Gastroesophageal sphincter (tissue), 4 donors: ENCODE measurements at regions not wholly inside any gene's neighbourhood (a gene's known extent, or its start where the extent isn't known, plus 50 kb on each side); places are given as distances from the start of the nearest gene placed in this dataset.
"Not testable (repeated sequence)": the region's sequence is repeated elsewhere in the genome, so short reads cannot be mapped to it uniquely, and the experiment has no call there.

ENCODE experiments used
- ATAC-seq: fragments of 150-250 bp; one replicate; pipeline ENCODE4 v1.9.1; 2016; ENCODE audit warnings: mild to moderate bottlenecking, moderate library complexity
- H3K27ac ChIP-seq, 4 donors: fragments of 200-600 bp; sonication (generic) in 3 of 4; 1 replicate in 3 of 4; 2 replicates in 1 of 4; pipeline ENCODE4 v1.5.1; 2016 to 2019
- H3K27me3 ChIP-seq: fragments of 200-600 bp; sonication (generic); one replicate; pipeline ENCODE4 v1.5.1; 2019
- H3K36me3 ChIP-seq, 2 donors: fragments of 200-600 bp; sonication (generic); one replicate each; pipeline ENCODE4 v1.5.1; 2019; ENCODE audit warnings: control low read depth in 1 of 2
- H3K4me1 ChIP-seq, 3 donors: fragments of 200-600 bp; sonication (generic); 1 replicate in 2 of 3; 2 replicates in 1 of 3; pipeline ENCODE4 v1.5.1; 2016 to 2019; ENCODE audit warnings: control low read depth in 2 of 3
- H3K4me3 ChIP-seq, 2 donors: fragments of 200-600 bp; sonication (generic); one replicate each; pipeline ENCODE4 v1.5.1; 2019; ENCODE audit warnings: mild to moderate bottlenecking in 1 of 2, moderate library complexity in 1 of 2
- H3K9me3 ChIP-seq, 3 donors: fragments of 200-600 bp; sonication (generic); one replicate each; pipeline ENCODE4 v1.5.1; 2017 to 2019; ENCODE audit warnings: control low read depth in 2 of 3
- EP300 ChIP-seq: sonication (generic); formaldehyde crosslinking; IDR thresholded peaks from one replicate; pipeline ENCODE4 v1.6.1; 2017; ENCODE audit warnings: antibody characterized with exemption, mild to moderate bottlenecking
- POLR2A ChIP-seq, 2 donors: fragments of 450-650 bp; IDR thresholded peaks; one replicate each; pipeline ENCODE4 v1.6.1; 2017; ENCODE audit warnings: antibody characterized with exemption in 2 of 2, mild to moderate bottlenecking in 2 of 2, moderate library complexity in 1 of 2
- POLR2AphosphoS5 ChIP-seq: sonication (generic); formaldehyde crosslinking; IDR thresholded peaks from one replicate; pipeline ENCODE4 v1.6.1; 2017; ENCODE audit warnings: antibody characterized with exemption
- WGBS, 2 donors: methylation state at CpG; one replicate each; pipeline ENCODE4 v1.1.5; 2018; ENCODE audit warnings: low coverage in 1 of 2; 5-methylcytosine and 5-hydroxymethylcytosine counted together
- TF ChIP-seq, protein P1 (sequence below), 4 experiments: fragments of 200-600 bp in 2 of 4; fragments of 450-650 bp in 2 of 4; sonication (generic) in 1 of 4; IDR thresholded peaks; one replicate each; pipeline ENCODE4 v1.5.1; 2017 to 2019; ENCODE audit warnings: antibody characterized with exemption in 4 of 4, mild to moderate bottlenecking in 2 of 4, moderate library complexity in 2 of 4

DNA sequence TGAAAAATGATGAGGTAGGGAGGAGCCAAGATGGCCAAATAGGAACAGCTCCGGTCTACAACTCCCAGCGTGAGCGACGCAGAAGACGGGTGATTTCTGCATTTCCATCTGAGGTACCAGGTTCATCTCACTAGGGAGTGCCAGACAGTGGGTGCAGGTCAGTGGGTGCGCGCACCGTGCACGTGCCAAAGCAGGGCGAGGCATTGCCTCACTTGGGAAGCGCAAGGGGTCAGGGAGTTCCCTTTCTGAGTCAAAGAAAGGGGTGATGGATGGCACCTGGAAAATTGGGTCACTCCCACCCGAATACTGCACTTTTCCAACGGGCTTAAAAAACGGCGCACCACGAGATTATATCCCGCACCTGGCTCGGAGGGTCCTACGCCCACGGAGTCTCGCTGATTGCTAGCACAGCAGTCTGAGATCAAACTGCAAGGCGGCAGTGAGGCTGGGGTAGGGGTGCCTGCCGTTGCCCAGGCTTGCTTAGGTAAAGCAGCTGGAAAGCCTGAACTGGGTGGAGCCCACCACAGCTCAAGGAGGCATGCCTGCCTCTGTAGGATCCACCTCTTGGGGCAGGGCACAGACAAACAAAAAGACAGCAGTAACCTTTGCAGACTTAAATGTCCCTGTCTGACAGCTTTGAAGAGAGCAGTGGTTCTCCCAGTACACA lies 230.5 kb downstream of the GOLGA6L6 start:
- H3K4me3 ChIP-seq, ATAC-seq, H3K27ac ChIP-seq, H3K36me3 ChIP-seq, H3K27me3 ChIP-seq, H3K9me3 ChIP-seq, H3K4me1 ChIP-seq: not testable (repeated sequence)
- WGBS, 2 donors, result 91 to 93% methylated on average over 4 to 10 of the region's 23 CpGs

DNA sequence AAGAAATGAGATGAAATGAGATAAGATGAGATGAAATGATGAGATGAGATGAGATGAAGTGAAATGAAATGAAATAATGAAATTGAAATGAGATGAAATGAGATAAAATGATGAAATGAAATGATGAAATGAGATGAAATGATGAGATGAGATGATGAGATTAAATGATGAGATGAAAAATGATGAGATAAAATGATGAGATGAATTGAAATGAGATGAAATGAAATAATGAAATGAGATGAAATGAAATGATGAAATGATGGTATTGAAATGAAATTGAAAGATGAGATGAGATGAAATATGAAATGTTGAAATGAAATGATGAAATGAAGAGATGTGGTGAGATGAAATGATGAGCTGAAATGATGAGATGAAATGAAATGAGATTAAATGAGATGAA lies 231.0 kb downstream of the GOLGA6L6 start:
- ATAC-seq, result no peak
- no peak overlapping the region for H3K4me3 ChIP-seq
- H3K4me1 ChIP-seq, result no peaks in the 10 kb centered on the region
- no peak overlapping the region for H3K27ac ChIP-seq
- no peaks in the 10 kb centered on the region for H3K27me3 ChIP-seq
- no peaks in the 10 kb centered on the region for H3K36me3 ChIP-seq
- TF ChIP-seq, protein P1, sequence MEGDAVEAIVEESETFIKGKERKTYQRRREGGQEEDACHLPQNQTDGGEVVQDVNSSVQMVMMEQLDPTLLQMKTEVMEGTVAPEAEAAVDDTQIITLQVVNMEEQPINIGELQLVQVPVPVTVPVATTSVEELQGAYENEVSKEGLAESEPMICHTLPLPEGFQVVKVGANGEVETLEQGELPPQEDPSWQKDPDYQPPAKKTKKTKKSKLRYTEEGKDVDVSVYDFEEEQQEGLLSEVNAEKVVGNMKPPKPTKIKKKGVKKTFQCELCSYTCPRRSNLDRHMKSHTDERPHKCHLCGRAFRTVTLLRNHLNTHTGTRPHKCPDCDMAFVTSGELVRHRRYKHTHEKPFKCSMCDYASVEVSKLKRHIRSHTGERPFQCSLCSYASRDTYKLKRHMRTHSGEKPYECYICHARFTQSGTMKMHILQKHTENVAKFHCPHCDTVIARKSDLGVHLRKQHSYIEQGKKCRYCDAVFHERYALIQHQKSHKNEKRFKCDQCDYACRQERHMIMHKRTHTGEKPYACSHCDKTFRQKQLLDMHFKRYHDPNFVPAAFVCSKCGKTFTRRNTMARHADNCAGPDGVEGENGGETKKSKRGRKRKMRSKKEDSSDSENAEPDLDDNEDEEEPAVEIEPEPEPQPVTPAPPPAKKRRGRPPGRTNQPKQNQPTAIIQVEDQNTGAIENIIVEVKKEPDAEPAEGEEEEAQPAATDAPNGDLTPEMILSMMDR (IDR thresholded peaks at IDR 0.05), result no peak
- TF ChIP-seq EP300 (no peak), POLR2A (IDR thresholded peaks at IDR 0.05) (no peak), POLR2AphosphoS5 (no peak)
- H3K9me3 ChIP-seq, result no peaks in the 10 kb centered on the region

DNA sequence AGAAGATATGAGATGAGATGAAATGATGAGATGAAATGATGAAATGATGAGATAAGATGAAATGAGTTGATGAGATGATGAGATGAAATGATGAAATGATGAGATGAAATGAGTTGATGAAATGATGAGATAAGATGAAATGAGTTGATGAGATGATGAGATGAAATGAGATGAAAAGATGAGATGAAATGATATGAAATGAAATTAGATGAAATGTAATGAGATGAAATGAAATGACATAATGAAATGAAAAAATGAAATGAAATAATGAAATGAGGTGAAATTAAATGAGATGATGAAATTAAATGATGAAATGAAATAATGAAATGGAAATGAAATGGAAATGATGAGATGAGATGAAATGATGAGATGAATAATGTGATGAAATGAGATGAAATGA lies 231.6 kb downstream of the GOLGA6L6 start:
- H3K27me3 ChIP-seq, H3K27ac ChIP-seq, H3K4me1 ChIP-seq, H3K9me3 ChIP-seq, H3K36me3 ChIP-seq, H3K4me3 ChIP-seq, ATAC-seq: not testable (repeated sequence)

DNA sequence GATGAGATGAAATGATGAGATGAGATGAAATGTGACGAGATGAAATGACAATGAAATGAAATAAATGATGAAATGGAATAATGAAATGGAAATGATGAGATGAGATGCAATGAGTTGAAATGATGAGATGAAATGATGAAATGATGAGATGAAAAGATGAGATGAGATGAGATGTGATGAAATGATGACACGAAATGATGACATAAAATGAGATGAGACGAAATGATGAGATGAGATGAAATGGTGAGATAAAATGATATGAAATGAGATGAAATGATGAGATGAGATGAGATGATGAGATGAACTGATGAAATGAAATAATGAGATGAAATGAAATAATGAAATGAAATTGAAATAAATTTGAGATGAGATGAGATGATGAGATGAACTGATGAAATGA lies 232.2 kb downstream of the GOLGA6L6 start:
- not testable (repeated sequence) for H3K4me3 ChIP-seq, H3K27ac ChIP-seq, H3K4me1 ChIP-seq, H3K27me3 ChIP-seq, H3K9me3 ChIP-seq, H3K36me3 ChIP-seq, ATAC-seq
- 58 to 64% methylated on average over 3 of the region's 3 CpGs for WGBS, 2 donors

DNA sequence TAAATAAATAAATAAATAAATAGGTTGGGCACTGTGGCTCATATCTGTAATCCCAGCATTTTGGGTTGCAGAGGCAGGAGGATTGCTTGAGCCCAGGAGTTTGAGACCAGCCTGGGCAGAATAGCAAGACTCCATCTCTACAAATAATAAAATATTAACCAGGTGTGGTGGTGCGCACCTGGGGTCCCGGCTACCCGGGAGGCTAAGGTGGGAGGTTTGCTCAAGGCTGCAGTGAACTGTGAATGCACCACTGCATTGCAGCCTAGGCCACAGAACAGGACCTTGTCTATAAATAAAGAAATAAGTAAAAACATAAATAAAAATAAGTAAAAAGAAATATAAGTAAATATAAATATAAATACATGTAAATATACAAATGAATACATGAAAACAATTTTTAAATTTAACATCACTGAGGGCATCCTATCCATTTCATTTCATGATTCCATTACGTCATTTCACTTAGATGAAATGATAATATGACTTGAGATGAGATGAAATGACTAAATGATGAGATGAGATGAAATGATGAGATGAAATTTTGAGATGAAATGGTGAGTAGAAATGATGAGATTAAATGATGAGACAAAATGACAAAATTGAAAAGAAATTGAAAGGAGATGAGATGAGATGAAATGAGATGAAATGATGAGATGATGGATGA lies 233.4 kb downstream of the GOLGA6L6 start:
- not testable (repeated sequence) for H3K27ac ChIP-seq, H3K36me3 ChIP-seq, H3K4me3 ChIP-seq, H3K4me1 ChIP-seq, ATAC-seq, H3K27me3 ChIP-seq, H3K9me3 ChIP-seq
- 72 to 86% methylated on average over 4 of the region's 4 CpGs for WGBS, 2 donors

DNA sequence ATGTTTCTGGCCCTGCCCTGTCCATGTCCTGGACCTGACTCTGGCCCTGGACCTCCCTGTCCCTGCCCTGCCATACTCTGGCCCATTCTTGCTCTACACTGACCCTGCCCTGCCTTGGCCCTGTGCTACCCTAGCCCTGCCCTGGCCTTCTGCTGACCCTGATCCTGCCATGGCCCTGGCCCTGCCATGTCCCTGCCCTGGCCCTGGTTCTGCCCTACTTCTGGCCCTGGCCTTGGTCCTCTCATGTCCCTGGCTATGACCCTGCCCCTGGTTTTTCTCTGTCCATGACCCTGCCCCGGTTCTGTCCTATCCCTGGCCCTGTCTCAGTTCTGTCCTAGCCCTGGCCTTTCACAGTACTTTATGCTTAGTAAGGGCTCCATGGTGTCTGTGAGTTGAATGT lies 234.5 kb downstream of the GOLGA6L6 start:
- not testable (repeated sequence) for H3K27me3 ChIP-seq, H3K27ac ChIP-seq, H3K4me1 ChIP-seq, H3K4me3 ChIP-seq, ATAC-seq, H3K36me3 ChIP-seq, H3K9me3 ChIP-seq
- 43% methylated on average over 1 of the region's 1 CpG; no CpG with 5 or more reads in 1 of the 2 donors for WGBS, 2 donors

DNA sequence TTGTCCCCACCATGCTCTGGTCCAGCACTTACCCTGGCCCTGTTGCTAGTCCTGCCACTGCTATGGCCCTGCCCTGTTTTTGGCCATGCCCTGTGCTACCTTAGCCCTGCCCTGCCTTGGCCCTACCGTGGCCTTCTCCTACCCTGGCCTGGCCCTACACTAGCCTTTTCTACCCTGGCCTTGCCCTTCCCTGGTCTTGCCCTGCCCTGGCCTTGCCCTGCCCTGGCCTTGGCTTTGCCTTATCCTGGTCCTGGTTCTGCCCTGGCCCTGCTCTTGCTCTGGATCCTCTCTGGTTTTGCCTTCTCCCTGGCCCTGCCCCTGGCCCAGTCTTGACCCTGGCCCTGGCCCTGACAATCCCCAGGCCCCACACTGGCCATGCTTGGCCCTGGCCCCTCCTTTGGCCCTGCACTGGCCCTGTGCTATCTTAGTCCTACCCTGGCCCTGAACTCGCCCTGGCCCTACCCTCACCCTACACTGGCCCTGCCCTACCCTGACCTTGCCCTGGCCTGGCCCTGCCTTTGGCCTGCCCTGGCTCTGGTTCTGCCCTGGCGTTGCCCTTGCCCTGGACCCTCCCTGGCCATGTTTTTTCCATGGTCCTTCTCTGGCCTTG lies 235.0 kb downstream of the GOLGA6L6 start:
- not testable (repeated sequence) for H3K9me3 ChIP-seq, H3K4me3 ChIP-seq, H3K27ac ChIP-seq, ATAC-seq, H3K4me1 ChIP-seq, H3K36me3 ChIP-seq, H3K27me3 ChIP-seq
- WGBS, 2 donors, result 49 to 62% methylated on average over 3 of the region's 3 CpGs

DNA sequence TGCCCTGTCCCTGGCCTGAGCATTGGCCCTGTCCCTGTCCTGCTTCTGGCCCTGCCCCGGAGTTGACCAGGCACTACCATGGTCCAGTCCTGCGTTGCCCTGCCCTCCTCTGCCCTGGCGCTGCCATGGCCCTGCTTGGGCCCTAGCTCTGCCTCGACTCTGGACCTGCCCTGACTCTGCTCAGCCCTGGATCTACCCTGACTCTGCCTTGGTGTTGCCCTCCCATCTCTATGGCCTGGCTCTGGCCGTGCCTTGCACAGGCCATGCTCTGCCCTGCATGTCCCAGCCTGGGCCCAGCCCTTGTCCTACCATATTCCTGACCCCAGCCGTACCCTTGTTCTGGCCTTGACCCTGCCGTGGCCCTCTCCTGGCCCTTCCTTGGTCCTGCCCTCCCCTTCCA lies 235.7 kb downstream of the GOLGA6L6 start:
- H3K27ac ChIP-seq, ATAC-seq, H3K9me3 ChIP-seq, H3K4me1 ChIP-seq, H3K4me3 ChIP-seq, H3K27me3 ChIP-seq, H3K36me3 ChIP-seq: not testable (repeated sequence)
- 56% methylated on average over 3 of the region's 7 CpGs; no CpG with 5 or more reads in 1 of the 2 donors for WGBS, 2 donors

DNA sequence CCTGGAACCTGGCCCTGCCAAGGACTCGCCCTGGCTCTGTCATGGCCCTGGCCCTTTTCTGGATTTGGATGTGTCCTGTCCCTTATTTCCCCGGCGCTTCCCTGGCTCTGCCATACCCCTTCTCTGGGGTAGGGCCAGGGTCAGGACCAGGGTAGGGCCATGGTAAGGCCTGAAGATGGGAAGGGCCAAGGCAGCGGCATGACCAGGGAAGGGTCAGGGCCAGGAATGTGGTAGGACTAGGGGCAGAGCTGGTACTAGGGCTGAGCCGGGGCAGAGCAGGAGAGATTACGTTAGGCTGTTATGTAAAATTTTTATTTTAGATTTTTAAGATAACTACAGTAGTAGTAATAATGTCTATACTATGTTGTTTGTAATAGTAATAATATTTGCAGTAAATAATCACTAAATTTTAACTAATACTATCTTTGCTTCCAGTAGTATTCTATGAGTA lies 236.6 kb downstream of the GOLGA6L6 start:
- H3K4me1 ChIP-seq, H3K27ac ChIP-seq, H3K9me3 ChIP-seq, H3K27me3 ChIP-seq, ATAC-seq, H3K36me3 ChIP-seq, H3K4me3 ChIP-seq: not testable (repeated sequence)
- WGBS, 2 donors, result 74 to 89% methylated on average over 4 of the region's 6 CpGs

DNA sequence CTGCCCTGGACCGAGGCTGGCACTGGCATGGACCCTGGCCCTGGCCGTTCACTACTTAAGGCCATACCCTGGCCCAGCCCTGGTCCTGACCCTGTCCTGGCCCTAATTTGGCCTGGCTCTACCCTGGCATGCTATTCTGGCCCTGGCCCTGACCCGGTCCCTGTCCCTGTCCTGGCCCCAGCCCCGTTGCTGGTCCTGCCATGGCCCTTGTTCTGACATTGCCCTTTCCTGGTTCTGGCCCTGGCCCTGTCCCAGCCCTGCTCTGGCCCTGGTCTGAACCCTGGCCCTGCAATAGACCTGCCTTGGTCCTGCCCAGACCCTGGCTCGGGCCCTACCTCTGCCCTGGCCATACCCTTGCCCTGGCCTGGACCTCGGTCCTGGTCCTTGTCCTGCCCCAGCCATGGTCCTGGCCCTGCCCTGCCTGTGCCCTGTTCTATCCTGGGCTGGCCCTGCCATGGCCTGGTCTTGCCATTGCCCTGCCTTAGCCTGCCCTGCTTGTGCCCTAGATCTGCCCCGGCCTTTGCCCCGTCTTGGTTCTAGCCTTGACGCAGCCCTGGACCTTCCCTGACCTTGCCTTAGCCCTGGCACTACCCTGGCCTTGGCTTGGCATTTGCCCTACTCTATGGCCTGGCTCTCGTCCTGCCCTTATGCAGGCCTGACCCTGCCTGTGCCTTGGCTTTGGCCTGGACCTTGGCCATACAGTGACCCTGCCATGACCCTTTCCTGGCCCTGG lies 237.2 kb downstream of the GOLGA6L6 start:
- WGBS, 2 donors, result 66 to 81% methylated on average over 3 to 7 of the region's 10 CpGs

DNA sequence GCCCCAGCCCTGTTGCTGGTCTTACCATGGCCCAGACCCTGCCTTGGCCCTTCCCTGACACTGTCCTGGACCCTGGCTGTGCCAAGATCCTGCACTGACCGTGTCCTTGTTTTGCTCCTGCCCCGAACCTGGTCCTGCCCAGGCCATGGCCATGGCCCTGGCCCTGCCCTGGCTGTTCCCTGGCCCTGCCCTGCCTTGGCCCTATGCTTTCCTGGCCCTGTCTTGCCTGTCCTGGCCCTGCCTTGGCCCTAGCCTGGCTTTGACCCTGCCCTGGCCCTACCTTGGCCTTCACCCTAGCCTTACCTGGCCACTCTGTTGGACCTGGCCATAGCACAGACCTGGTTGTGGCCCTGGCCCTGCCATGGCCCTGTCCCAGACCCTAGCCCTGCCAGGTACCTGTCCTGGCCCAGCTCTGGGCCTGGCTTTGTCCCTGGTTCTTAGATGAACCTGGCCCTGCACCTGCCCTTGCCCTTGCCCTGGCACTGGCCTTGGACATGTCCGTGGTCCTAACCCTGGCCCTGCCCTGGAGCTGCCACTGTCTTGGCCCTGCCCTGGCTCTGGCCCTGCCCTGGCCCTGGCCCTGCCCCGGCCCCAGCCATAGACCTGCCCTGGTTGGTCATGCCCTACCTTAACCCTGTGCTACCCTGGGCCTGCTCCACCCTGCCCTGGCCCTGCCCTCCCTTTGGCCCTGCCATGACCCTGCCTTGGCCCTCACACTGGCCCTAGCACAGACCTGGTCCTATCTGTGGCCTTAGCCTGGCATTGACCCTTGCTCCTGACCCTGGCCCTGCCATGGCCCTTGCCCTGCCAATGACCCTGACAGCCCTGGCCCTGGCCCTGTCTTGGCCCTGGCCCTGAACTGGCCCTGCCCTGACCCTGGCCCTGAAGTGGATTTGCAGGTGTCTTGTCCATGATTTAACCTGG lies 238.1 kb downstream of the GOLGA6L6 start:
- H3K27ac ChIP-seq, ATAC-seq, H3K4me3 ChIP-seq, H3K4me1 ChIP-seq, H3K9me3 ChIP-seq, H3K27me3 ChIP-seq, H3K36me3 ChIP-seq: not testable (repeated sequence)
- 60% methylated on average over 1 of the region's 4 CpGs; no CpG with 5 or more reads in 1 of the 2 donors for WGBS, 2 donors

More for the DNA sequence above, 237.2 kb downstream of the GOLGA6L6 start:
- not testable (repeated sequence) for H3K27ac ChIP-seq, H3K4me3 ChIP-seq, H3K36me3 ChIP-seq, H3K9me3 ChIP-seq, ATAC-seq, H3K4me1 ChIP-seq, H3K27me3 ChIP-seq
